Left lung (tissue), 4 donors: ENCODE measurements at regions not wholly inside any gene's neighbourhood (a gene's known extent, or its start where the extent isn't known, plus 50 kb on each side); places are given as distances from the start of the nearest gene placed in this dataset.
A peak's percentile ranks its signal among the peaks of the same experiment; 100 is the strongest.

Source experiments
- ATAC-seq: fragments of 200-7000 bp; cut with Tn5 transposase; one replicate; pipeline ENCODE4 v1.9.1; 2020; ENCODE audit warnings: moderate library complexity
- DNase-seq, 4 donors: peaks; one replicate each; pipeline ENCODE4 v3.0.0-alpha.2; 2013 to 2020
- H3K27ac ChIP-seq, 2 donors: fragments of 200-600 bp; sonication (generic) in 1 of 2; one replicate each; pipeline versions ENCODE4 v1.5.0 to v1.8.0; 2020 to 2021
- H3K27me3 ChIP-seq, 2 donors: fragments of 200-600 bp; sonication (generic) in 1 of 2; one replicate each; pipeline versions ENCODE4 v1.5.0 to v1.8.0; 2020 to 2021
- H3K36me3 ChIP-seq, 2 donors: fragments of 200-600 bp; sonication (generic) in 1 of 2; one replicate each; pipeline versions ENCODE4 v1.5.0 to v1.8.0; 2020 to 2021
- H3K4me1 ChIP-seq, 2 donors: fragments of 200-600 bp; one replicate each; pipeline ENCODE4 v1.8.0; 2021
- H3K4me3 ChIP-seq, 2 donors: fragments of 200-600 bp; sonication (generic) in 1 of 2; one replicate each; pipeline versions ENCODE4 v1.5.0 to v1.8.0; 2020 to 2021; ENCODE audit warnings: mild to moderate bottlenecking in 1 of 2
- H3K9me3 ChIP-seq, 2 donors: fragments of 200-600 bp; sonication (generic) in 1 of 2; one replicate each; pipeline versions ENCODE4 v1.5.0 to v1.8.0; 2020 to 2021
- CTCF ChIP-seq, 2 donors: fragments of 200-600 bp; sonication (generic) in 1 of 2; IDR thresholded peaks; one replicate each; pipeline versions ENCODE4 v1.5.0 to v1.8.0; 2021; ENCODE audit warnings: antibody characterized with exemption in 2 of 2
- intact Hi-C, 2 donors: fragments of 100-400 bp; cut with DNase I; formaldehyde crosslinking; loops; one replicate each; pipeline versions ENCODE4 v1.11.2 to v1.14.2; 2022
- donor health status: DM: no; HTN: yes; CAD: no.
- donor health status: DM: no; HTN: no; CAD: no.

GRCh38 chr4:126961661-126962060, 671.1 kb upstream of the INTU start:
- H3K36me3 ChIP-seq = no peaks in the 10 kb centered on the region
- TF ChIP-seq CTCF (IDR thresholded peaks at IDR 0.05) = no peak
- no peak for DNase-seq
- no peak overlapping the region for H3K27ac ChIP-seq
- no peaks in the 10 kb centered on the region for H3K27me3 ChIP-seq
- H3K4me3 ChIP-seq = no peak overlapping the region
- ATAC-seq = no peak
- intact Hi-C loops = no loop called here
- no peaks in the 10 kb centered on the region for H3K4me1 ChIP-seq
- no peaks in the 10 kb centered on the region for H3K9me3 ChIP-seq

- no peak for TF ChIP-seq CTCF (IDR thresholded peaks at IDR 0.05)
- H3K27ac ChIP-seq = no peak overlapping the region
- H3K4me1 ChIP-seq = no peaks in the 10 kb centered on the region
- no peaks in the 10 kb centered on the region for H3K9me3 ChIP-seq
- no peaks in the 10 kb centered on the region for H3K27me3 ChIP-seq
- no peak for DNase-seq
- ATAC-seq = no peak
- no peaks in the 10 kb centered on the region for H3K36me3 ChIP-seq
- intact Hi-C loops = no loop called here
- H3K4me3 ChIP-seq = no peak overlapping the region
Measured at GRCh38 chr4:126965877-126966276, 666.9 kb upstream of the INTU start.

- no peak for TF ChIP-seq CTCF (IDR thresholded peaks at IDR 0.05)
- intact Hi-C loops = no loop called here
- H3K4me1 ChIP-seq = no peaks in the 10 kb centered on the region
- no peaks in the 10 kb centered on the region for H3K27me3 ChIP-seq
- H3K27ac ChIP-seq = no peak overlapping the region
- DNase-seq (peak in 1 of 4 donors; percentile 28), ATAC-seq (no peak)
- H3K36me3 ChIP-seq = no peaks in the 10 kb centered on the region
- no peaks in the 10 kb centered on the region for H3K9me3 ChIP-seq
- no peak overlapping the region for H3K4me3 ChIP-seq
Measured at GRCh38 chr4:126969360-126970235, 663.2 kb upstream of the INTU start.

GRCh38 chr4:126973201-126973600, 659.6 kb upstream of the INTU start:
- no peak for TF ChIP-seq CTCF (IDR thresholded peaks at IDR 0.05)
- no peak for DNase-seq
- H3K9me3 ChIP-seq = no peaks in the 10 kb centered on the region
- no peaks in the 10 kb centered on the region for H3K27me3 ChIP-seq
- no peaks in the 10 kb centered on the region for H3K36me3 ChIP-seq
- H3K27ac ChIP-seq = no peak overlapping the region
- H3K4me1 ChIP-seq = no peaks in the 10 kb centered on the region
- ATAC-seq = no peak
- intact Hi-C loops = no loop called here
- H3K4me3 ChIP-seq = no peak overlapping the region

- no peak for TF ChIP-seq CTCF (IDR thresholded peaks at IDR 0.05)
Measured at GRCh38 chr4:126976850-126977632, 655.7 kb upstream of the INTU start.

More at GRCh38 chr4:126976850-126977632, 655.7 kb upstream of the INTU start:
- no peaks in the 10 kb centered on the region for H3K4me1 ChIP-seq
- H3K27me3 ChIP-seq = no peaks in the 10 kb centered on the region
- ATAC-seq (no peak), DNase-seq (no peak)
- peaks cover 0 to 5% of the 10 kb centered on the region in 2 donors for H3K9me3 ChIP-seq
- H3K4me3 ChIP-seq = no peak overlapping the region
- H3K36me3 ChIP-seq = no peaks in the 10 kb centered on the region
- intact Hi-C loops = no loop called here
- H3K27ac ChIP-seq = no peak overlapping the region
